ENCODE measurements at regions not wholly inside any gene's neighbourhood (a gene's known extent, or its start where the extent isn't known, plus 50 kb on each side); places are given as distances from the start of the nearest gene placed in this dataset.

DNA sequence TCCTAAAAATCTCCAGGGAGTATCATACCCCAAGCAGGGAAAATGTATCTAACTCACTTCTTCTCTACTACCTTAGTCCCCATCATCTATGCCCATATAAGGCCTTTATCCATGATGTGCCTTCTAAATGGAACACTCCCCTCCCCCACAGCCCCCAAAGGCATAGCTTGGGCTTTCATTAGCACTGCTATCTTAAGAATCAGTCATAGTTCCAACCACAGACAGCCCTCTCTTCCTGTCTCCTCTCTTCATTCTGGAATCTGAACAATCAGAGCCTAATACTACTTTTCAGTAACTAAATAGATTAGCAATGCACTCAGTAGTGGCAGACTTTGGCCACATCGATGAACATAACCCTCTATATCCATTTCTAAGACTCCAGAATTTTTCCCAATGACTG lies 313.2 kb upstream of the DKK2 start:
- Histone ChIP-seq H3K79me2 (replicated peaks; ENCODE audit: insufficient read depth, low read length) (no peaks in the 10 kb centered on the region), H3K9me2 (ENCODE audit: insufficient read depth, low read length) (no peaks in the 10 kb centered on the region), H2AFZ (ENCODE audit: low read depth, low read length) (no peak overlapping the region), H3K4me3 (ENCODE audit: low read length) (no peak overlapping the region), H3K9ac (ENCODE audit: low read length) (no peak overlapping the region), H3K9me3 (ENCODE audit: low read length) (no peaks in the 10 kb centered on the region), H3F3A (ENCODE audit: insufficient read depth, low read length, poor library complexity, severe bottlenecking) (no peaks in the 10 kb centered on the region), H3K27ac (ENCODE audit: low read length) (no peak overlapping the region), H3K27me3 (ENCODE audit: insufficient read depth, low read depth, low read length) (no peaks in the 10 kb centered on the region), H3K36me3 (ENCODE audit: insufficient read depth, low read length) (no peaks in the 10 kb centered on the region), H3K4me2 (ENCODE audit: low read length) (no peak overlapping the region), H4K20me1 (ENCODE audit: insufficient read depth) (no peaks in the 10 kb centered on the region)
- TF ChIP-seq SMC3 (conservative IDR thresholded peaks at IDR 0.05; ENCODE audit: poor library complexity) = no peak
- no peak for TF ChIP-seq EZH2 (IDR thresholded peaks at IDR 0.05; ENCODE audit: borderline replicate concordance, insufficient read depth, low read length, poor library complexity, severe bottlenecking)
- no peak for TF ChIP-seq RAD21 (conservative IDR thresholded peaks at IDR 0.05)
- no peak for TF ChIP-seq MXI1 (conservative IDR thresholded peaks at IDR 0.05; ENCODE audit: poor library complexity, severe bottlenecking)
- TF ChIP-seq, protein P1, sequence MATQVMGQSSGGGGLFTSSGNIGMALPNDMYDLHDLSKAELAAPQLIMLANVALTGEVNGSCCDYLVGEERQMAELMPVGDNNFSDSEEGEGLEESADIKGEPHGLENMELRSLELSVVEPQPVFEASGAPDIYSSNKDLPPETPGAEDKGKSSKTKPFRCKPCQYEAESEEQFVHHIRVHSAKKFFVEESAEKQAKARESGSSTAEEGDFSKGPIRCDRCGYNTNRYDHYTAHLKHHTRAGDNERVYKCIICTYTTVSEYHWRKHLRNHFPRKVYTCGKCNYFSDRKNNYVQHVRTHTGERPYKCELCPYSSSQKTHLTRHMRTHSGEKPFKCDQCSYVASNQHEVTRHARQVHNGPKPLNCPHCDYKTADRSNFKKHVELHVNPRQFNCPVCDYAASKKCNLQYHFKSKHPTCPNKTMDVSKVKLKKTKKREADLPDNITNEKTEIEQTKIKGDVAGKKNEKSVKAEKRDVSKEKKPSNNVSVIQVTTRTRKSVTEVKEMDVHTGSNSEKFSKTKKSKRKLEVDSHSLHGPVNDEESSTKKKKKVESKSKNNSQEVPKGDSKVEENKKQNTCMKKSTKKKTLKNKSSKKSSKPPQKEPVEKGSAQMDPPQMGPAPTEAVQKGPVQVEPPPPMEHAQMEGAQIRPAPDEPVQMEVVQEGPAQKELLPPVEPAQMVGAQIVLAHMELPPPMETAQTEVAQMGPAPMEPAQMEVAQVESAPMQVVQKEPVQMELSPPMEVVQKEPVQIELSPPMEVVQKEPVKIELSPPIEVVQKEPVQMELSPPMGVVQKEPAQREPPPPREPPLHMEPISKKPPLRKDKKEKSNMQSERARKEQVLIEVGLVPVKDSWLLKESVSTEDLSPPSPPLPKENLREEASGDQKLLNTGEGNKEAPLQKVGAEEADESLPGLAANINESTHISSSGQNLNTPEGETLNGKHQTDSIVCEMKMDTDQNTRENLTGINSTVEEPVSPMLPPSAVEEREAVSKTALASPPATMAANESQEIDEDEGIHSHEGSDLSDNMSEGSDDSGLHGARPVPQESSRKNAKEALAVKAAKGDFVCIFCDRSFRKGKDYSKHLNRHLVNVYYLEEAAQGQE (IDR thresholded peaks at IDR 0.05; ENCODE audit: borderline replicate concordance) = no peak
- no peak for TF ChIP-seq POLR2AphosphoS5 (IDR thresholded peaks at IDR 0.05)
- TF ChIP-seq, protein P2, sequence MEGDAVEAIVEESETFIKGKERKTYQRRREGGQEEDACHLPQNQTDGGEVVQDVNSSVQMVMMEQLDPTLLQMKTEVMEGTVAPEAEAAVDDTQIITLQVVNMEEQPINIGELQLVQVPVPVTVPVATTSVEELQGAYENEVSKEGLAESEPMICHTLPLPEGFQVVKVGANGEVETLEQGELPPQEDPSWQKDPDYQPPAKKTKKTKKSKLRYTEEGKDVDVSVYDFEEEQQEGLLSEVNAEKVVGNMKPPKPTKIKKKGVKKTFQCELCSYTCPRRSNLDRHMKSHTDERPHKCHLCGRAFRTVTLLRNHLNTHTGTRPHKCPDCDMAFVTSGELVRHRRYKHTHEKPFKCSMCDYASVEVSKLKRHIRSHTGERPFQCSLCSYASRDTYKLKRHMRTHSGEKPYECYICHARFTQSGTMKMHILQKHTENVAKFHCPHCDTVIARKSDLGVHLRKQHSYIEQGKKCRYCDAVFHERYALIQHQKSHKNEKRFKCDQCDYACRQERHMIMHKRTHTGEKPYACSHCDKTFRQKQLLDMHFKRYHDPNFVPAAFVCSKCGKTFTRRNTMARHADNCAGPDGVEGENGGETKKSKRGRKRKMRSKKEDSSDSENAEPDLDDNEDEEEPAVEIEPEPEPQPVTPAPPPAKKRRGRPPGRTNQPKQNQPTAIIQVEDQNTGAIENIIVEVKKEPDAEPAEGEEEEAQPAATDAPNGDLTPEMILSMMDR (IDR thresholded peaks at IDR 0.05; ENCODE audit: poor library complexity, severe bottlenecking) = no peak
- no peak for TF ChIP-seq TAF1 (IDR thresholded peaks at IDR 0.05; ENCODE audit: low read depth)
- no peak for TF ChIP-seq EP300 (conservative IDR thresholded peaks at IDR 0.05; ENCODE audit: poor library complexity, severe bottlenecking)

DNA sequence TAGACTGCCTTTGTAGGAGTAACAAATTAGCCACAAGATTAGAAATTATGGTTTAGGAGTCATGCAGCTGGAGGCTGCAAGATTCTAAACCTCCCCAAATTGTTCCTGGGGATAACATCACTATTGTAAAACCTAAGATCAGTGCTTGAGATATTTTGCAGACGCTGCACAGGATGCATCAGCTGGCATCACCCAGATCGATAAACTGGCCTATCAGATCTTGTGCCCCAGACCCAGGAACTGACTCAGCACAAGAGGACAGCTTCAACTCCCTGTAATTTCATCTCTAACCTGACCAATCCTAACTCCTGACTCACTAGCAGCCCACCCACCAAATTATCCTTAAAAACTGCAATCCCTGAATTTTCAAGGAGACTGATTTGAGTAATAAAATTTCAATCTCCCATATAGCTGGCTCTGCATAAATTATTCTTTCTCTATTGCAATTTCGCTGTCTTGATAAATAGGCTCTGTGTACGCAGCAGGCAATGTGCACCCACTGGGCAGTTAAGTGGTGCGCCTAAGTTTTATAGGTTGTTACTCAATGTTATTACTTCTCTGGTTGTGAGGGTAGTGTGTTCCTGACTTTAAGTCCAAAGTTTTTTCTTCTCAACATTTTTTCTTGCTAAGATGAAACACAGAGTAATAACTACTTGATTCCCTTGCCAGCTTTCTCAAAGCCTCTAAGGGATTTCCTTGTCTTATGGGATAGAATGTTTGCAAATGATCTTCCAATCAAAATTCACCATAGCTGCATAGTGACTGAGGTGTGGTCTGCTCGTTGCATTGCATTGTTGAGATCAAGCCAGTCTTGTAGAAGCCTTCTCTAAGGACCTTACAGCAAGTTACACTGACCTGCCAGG lies 312.3 kb upstream of the DKK2 start:
- Histone ChIP-seq H3K27ac (ENCODE audit: low read length) (no peak overlapping the region), H3K27me3 (ENCODE audit: insufficient read depth, low read depth, low read length) (no peaks in the 10 kb centered on the region), H4K20me1 (ENCODE audit: insufficient read depth) (no peaks in the 10 kb centered on the region), H3K4me3 (ENCODE audit: low read length) (no peak overlapping the region), H2AFZ (ENCODE audit: low read depth, low read length) (no peak overlapping the region), H3K9me3 (ENCODE audit: low read length) (no peaks in the 10 kb centered on the region), H3K79me2 (replicated peaks; ENCODE audit: insufficient read depth, low read length) (no peaks in the 10 kb centered on the region), H3K36me3 (ENCODE audit: insufficient read depth, low read length) (no peaks in the 10 kb centered on the region), H3K9ac (ENCODE audit: low read length) (no peak overlapping the region), H3K4me2 (ENCODE audit: low read length) (no peak overlapping the region), H3F3A (ENCODE audit: insufficient read depth, low read length, poor library complexity, severe bottlenecking) (no peaks in the 10 kb centered on the region), H3K9me2 (ENCODE audit: insufficient read depth, low read length) (no peaks in the 10 kb centered on the region)
- TF ChIP-seq RAD21 (conservative IDR thresholded peaks at IDR 0.05) (no peak), SMC3 (conservative IDR thresholded peaks at IDR 0.05; ENCODE audit: poor library complexity) (no peak), EP300 (conservative IDR thresholded peaks at IDR 0.05; ENCODE audit: poor library complexity, severe bottlenecking) (no peak)

All from neural cell (in vitro differentiated cells).